ENCODE measurements at regions not wholly inside any gene's neighbourhood (a gene's known extent, or its start where the extent isn't known, plus 50 kb on each side); places are given as distances from the start of the nearest gene placed in this dataset.

DNA sequence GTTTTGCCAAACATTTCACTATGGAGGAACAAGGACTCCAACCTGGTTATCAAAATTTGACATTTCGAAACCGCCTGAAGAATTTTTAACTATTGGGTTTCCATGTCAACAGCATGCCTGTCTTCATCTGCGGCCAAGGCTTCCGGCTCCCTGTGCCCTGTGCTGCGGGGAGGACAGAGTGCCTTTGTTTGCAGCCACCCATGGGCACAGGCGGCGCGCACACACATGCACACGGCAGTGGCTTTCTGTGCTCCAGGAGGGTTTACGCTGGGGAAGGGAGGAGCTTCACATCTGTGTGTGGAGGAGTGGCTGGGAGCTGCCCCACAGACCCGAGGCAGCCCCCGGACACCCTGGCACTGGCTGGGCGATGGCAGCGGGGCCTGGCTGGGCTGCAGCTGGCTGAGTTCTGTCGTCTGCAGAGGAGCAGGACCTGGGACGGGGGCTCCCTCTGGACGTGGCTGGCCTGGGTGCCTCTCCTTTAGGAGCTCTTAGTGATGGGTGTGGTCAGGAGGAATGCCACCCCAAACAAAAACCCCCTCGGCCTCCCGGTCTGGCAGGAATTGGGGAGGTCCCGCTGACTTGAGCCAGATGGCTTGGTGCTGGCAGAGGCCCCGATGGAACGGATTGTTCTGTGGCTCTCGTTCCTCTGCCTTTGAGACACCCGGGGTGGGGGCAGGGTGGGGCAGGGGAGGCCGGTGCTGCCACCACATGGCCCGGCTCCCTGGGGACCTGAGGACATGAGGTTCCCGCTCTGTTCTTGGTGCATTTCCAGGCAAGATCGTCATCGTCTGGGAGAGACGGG is 1290.9 kb downstream of the BRD1 start:
- 35 to 59% (median 45%) methylated on average over 18 to 30 of the region's 30 CpGs for WGBS, 5 donors
- Histone ChIP-seq H3K27ac (peak overlapping the region in 2 of 5 donors; percentile 51 to 64), H3K4me3 (peak overlapping the region in 1 of 4 donors; percentile 6), H3K9me3 (no peaks in the 10 kb centered on the region), H3K4me1 (peaks cover 0 to 5% (median 0%) of the 10 kb centered on the region in 4 donors), H3K36me3 (no peaks in the 10 kb centered on the region), H3K27me3 (peaks cover 0 to 91% (median 5%) of the 10 kb centered on the region in 3 donors)
- intact Hi-C loops (cut with DNase I; ENCODE audit: low total_unique reads), result no loop called here
- peak; percentile 32 to 80 for DNase-seq
- TF ChIP-seq POLR2A (IDR thresholded peaks at IDR 0.05) (no peak), POLR2AphosphoS5 (IDR thresholded peaks at IDR 0.05) (no peak), EP300 (IDR thresholded peaks at IDR 0.05) (no peak)
- TF ChIP-seq, protein P1, sequence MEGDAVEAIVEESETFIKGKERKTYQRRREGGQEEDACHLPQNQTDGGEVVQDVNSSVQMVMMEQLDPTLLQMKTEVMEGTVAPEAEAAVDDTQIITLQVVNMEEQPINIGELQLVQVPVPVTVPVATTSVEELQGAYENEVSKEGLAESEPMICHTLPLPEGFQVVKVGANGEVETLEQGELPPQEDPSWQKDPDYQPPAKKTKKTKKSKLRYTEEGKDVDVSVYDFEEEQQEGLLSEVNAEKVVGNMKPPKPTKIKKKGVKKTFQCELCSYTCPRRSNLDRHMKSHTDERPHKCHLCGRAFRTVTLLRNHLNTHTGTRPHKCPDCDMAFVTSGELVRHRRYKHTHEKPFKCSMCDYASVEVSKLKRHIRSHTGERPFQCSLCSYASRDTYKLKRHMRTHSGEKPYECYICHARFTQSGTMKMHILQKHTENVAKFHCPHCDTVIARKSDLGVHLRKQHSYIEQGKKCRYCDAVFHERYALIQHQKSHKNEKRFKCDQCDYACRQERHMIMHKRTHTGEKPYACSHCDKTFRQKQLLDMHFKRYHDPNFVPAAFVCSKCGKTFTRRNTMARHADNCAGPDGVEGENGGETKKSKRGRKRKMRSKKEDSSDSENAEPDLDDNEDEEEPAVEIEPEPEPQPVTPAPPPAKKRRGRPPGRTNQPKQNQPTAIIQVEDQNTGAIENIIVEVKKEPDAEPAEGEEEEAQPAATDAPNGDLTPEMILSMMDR (IDR thresholded peaks at IDR 0.05), result no peak

DNA sequence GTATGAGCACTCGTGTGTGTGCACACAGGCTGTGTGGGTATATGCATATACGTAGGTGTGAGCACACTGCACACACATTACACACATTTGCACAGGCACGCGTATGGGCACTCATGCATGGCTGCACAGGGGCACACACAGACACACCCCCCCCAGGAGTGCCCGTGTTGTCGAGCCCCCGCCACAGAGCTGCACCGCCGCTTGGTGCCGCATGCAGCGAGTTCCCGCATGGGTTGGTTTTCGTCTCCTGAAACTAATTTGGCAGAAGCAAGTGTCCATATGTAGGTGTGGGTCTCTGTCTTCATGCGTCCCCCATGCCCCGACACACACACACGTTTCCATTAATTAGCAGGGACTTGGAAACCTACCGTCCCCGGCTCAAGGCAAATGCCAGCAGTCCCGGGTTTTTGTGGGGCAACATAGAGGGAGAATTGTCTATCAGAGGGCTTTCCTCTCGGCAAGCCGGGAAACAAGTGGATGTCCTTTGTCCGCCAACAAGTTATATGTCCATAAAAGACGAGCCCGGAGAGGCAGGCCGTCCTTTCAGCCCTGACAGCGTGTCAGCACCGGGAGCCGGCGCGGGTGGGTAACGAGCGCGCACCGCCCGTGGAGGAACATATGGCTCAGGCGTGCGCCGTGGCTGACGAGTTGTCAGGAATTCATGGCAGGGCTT is 1291.7 kb downstream of the BRD1 start:
- no peaks in the 10 kb centered on the region for H3K9me3 ChIP-seq
- H3K4me1 ChIP-seq, result peaks cover 0 to 5% (median 0%) of the 10 kb centered on the region in 4 donors
- H3K4me3 ChIP-seq, result peak overlapping the region in 1 of 4 donors; percentile 6
- intact Hi-C loops (cut with DNase I; ENCODE audit: low total_unique reads), result no loop called here
- no peaks in the 10 kb centered on the region for H3K36me3 ChIP-seq
- no peak for DNase-seq
- 62 to 81% (median 67%) methylated on average over 34 to 39 of the region's 39 CpGs for WGBS, 5 donors
- TF ChIP-seq POLR2AphosphoS5 (IDR thresholded peaks at IDR 0.05) (no peak), EP300 (IDR thresholded peaks at IDR 0.05) (no peak), POLR2A (IDR thresholded peaks at IDR 0.05) (no peak)
- TF ChIP-seq, protein P1 (IDR thresholded peaks at IDR 0.05), result no peak
- H3K27ac ChIP-seq, result peak overlapping the region in 2 of 5 donors; percentile 51 to 64
- peaks cover 0 to 91% (median 5%) of the 10 kb centered on the region in 3 donors for H3K27me3 ChIP-seq

DNA sequence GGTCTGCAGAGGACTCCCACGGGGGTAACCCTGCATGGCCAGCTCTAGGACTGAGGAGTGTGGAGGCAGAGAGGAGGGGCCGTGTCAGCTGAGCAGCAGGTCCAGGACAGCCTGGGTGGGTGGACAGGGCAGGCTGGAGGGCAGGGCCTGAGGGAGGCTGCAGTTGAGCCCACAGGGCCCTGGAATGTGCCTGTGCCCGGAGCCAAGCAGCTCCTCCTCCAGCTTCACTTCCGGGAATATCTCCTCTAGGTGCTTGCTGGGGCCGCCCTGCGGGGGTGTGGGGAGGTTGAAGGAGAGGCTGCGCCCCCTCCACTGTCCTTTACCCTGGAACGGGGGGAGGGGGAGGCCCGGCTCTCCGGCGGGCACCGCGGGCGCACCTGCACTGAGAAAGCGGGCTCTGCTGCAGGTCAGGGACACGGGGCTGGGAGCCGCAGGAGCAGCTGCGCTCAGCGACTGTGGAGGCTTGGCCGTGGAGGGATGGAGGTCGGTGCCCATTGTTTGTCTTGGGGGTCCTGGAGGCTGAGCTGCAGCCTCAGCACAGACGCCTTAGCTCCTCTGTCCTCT is 1293.2 kb downstream of the BRD1 start:
- H3K27me3 ChIP-seq, result peaks cover 0 to 83% (median 5%) of the 10 kb centered on the region in 3 donors
- no peaks in the 10 kb centered on the region for H3K9me3 ChIP-seq
- TF ChIP-seq, protein P1 (IDR thresholded peaks at IDR 0.05), result no peak
- no peak for TF ChIP-seq EP300 (IDR thresholded peaks at IDR 0.05)
- TF ChIP-seq POLR2AphosphoS5 (IDR thresholded peaks at IDR 0.05), result no peak
- no peak for TF ChIP-seq POLR2A (IDR thresholded peaks at IDR 0.05)
- H3K4me1 ChIP-seq, result peaks cover 0 to 5% (median 0%) of the 10 kb centered on the region in 4 donors
- intact Hi-C loops (cut with DNase I; ENCODE audit: low total_unique reads), result no loop called here
- 34 to 70% (median 57%) methylated on average over 11 to 22 of the region's 22 CpGs for WGBS, 5 donors
- H3K27ac ChIP-seq, result no peak overlapping the region
- H3K36me3 ChIP-seq, result no peaks in the 10 kb centered on the region
- no peak overlapping the region for H3K4me3 ChIP-seq
- peak in 1 of 2 donors; percentile 24 for DNase-seq

DNA sequence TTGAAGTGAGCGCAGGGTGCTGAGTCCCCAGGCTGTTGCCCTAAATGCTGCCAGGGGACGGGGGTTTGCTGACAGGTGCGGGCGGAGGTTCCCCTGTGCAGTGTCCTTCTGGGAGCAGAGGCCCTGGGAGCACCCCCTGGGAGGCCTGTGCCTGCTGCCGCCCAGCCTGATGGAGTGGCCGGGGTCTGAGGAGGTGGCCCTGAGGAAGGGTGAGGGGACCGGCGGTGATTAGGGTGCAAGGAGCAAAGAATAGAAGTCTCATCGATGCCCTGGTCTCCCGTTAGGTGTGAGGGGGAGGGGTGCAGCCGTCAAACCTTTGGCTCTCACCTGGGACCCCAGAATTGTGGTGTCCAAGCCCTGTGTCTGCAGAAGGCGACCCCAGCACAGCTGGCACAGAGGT is 1294.7 kb downstream of the BRD1 start:
- H3K27ac ChIP-seq, result no peak overlapping the region
- H3K4me1 ChIP-seq, result peaks cover 0 to 5% (median 2%) of the 10 kb centered on the region in 4 donors
- no peaks in the 10 kb centered on the region for H3K9me3 ChIP-seq
- no peak for DNase-seq
- WGBS, 5 donors, result 83 to 98% (median 90%) methylated on average over 10 to 12 of the region's 12 CpGs
- intact Hi-C loops (cut with DNase I; ENCODE audit: low total_unique reads), result no loop called here
- H3K36me3 ChIP-seq, result no peaks in the 10 kb centered on the region
- H3K4me3 ChIP-seq, result no peak overlapping the region
- TF ChIP-seq EP300 (IDR thresholded peaks at IDR 0.05) (no peak), POLR2AphosphoS5 (IDR thresholded peaks at IDR 0.05) (no peak), POLR2A (IDR thresholded peaks at IDR 0.05) (no peak)
- TF ChIP-seq, protein P1 (IDR thresholded peaks at IDR 0.05), result no peak
- peaks cover 0 to 74% (median 5%) of the 10 kb centered on the region in 3 donors for H3K27me3 ChIP-seq
